NCI-H1417 (cell line): ENCODE measurements at regions not wholly inside any gene's neighbourhood (a gene's known extent, or its start where the extent isn't known, plus 50 kb on each side); places are given as distances from the start of the nearest gene placed in this dataset.
"Not testable (repeated sequence)": the region's sequence is repeated elsewhere in the genome, so short reads cannot be mapped to it uniquely, and the experiment has no call there.

ENCODE experiments used
- DNase-seq, 3 experiments: peaks; one replicate each; lab custom pipeline; 2025; lab: John Stamatoyannopoulos, UW

DNA sequence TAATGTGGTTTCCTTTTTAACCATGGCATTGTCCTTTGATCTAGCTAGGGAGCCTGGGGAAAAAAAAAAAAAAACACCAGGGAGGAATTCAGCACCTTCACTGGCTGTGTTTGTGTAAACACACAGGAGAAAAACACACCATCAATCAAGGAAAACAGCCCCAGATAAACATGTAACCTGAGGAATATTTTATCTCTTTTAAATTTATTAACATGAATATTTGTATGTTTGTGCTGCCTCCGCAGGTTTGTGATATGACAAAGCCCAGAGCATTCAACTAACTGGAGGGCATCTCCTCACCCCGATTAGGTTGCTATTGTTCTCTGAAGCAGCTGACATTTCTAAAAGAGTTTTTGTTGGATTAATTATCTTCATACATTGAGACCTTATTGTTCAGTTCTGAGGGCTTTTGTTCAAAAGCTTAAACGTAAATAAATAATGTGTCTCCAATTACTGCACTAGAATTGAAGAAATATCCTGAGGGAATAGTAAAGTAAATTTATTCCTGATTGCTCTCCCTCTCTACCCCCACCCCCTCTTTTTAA, 89.4 kb upstream of the SEMA3E start:
- DNase-seq: peak in 2 of 3 experiments; percentile 74 to 96

- peak in 1 of 3 experiments; percentile 65 for DNase-seq
Measured at GRCh38 chr7:83732305-83732704, 83.4 kb upstream of the SEMA3E start.

DNA sequence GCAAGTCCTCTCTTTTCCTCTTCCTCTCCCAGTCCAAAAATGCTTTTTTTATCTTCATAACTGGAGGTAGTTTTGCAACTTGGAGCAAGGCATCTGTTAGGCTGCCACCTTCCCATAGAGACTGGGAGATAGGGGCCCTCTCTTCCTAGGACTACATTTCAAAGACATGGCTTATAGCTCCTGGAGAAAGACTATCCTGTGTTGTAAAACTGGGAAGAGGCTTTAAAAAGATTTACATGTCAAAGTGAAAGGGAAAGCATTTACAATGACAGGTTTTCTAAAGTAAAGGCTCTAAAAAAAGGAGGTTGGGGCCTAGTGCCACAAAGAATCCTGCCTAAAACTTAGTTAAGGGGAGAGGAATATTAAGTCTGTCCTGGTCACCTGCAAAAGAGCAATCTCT, 82.2 kb upstream of the SEMA3E start:
- DNase-seq: no peak

- DNase-seq: not testable (repeated sequence)
Measured at GRCh38 chr7:83716923-83717322, 68.0 kb upstream of the SEMA3E start.

DNA sequence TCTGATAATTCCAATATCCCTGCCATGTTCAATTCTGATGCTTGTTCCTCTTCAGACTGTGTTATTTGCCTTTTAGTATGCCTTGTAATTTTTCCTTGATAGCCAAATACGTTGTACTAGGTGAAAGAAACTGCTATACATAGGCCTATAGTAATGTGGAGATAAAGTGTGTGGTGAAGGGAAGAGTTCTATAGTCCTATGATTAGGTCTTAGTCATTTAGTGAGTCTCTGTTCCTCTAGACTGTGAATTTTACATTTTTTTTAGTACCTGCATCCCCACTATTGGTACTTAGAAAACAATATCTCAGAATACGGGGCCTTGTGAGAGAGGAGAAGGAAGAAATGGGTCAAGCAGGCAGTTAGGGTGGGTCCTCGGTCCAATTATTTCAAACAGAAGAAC, 59.6 kb upstream of the SEMA3E start:
- DNase-seq: no peak

DNA sequence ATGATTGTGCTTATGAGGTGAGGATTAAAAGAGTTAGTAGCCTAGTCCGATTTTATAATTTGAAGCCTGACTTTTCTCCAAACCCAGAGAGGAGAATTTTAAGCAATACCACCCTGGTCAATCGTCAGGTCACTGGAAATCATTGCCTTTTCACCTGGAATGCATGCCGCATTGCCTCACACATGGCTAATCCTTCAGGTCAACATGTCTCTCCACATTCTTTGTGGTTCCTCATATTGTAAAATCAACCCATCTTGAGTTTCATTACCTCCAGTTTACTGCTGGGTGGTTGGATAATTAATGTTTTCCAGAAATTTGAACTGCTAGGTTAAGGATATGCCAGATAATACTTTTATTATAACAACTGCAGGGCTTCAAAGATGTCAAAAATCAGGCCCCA, 55.6 kb upstream of the SEMA3E start:
- no peak for DNase-seq

DNA sequence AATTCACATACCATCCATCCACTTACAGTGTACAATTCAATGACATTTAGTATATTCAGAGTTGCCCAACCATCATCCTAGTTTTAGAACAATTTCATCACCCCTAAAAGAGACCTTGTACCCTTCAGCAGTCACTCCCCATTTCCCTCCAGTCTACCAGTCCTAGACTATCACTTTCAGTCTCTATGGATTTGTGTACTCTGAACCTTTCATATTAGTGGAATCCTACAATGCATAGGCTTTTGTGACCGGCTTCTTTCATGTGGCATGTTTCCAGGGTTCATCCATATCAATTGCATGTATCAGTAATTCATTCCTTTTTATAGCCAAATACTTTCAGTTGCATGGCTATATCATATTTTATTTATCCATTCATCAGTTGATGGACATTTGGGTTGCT, 53.5 kb upstream of the SEMA3E start:
- DNase-seq: no peak

- DNase-seq: no peak
Measured at GRCh38 chr7:83701736-83702135, 52.8 kb upstream of the SEMA3E start.
